Uterus (tissue), 2 donors: ENCODE measurements at regions not wholly inside any gene's neighbourhood (a gene's known extent, or its start where the extent isn't known, plus 50 kb on each side); places are given as distances from the start of the nearest gene placed in this dataset.

Experiments
- CTCF ChIP-seq, 4 experiments: fragments of 200-600 bp in 2 of 4; fragments of 450-650 bp in 2 of 4; sonication (generic) in 2 of 4; IDR thresholded peaks; one replicate each; pipeline ENCODE4 v1.5.1; 2016 to 2019; ENCODE audit warnings: antibody characterized with exemption in 4 of 4, mild to moderate bottlenecking in 2 of 4, moderate library complexity in 1 of 4
- POLR2A ChIP-seq, 2 donors: fragments of 450-650 bp; IDR thresholded peaks; one replicate each; pipeline ENCODE4 v1.6.1; 2016; ENCODE audit warnings: antibody characterized with exemption in 2 of 2, mild to moderate bottlenecking in 1 of 2, moderate library complexity in 1 of 2

- no peak for TF ChIP-seq POLR2A (IDR thresholded peaks at IDR 0.05)
- no peak for TF ChIP-seq CTCF (IDR thresholded peaks at IDR 0.05)
Measured at GRCh38 chrX:43003939-43004338, 226.0 kb upstream of the PPP1R2C start.
